GM23338 (cell line): ENCODE measurements at regions not wholly inside any gene's neighbourhood (a gene's known extent, or its start where the extent isn't known, plus 50 kb on each side); places are given as distances from the start of the nearest gene placed in this dataset.

Experiments
- ATAC-seq: fragments of 200-7000 bp; cut with Tn5 transposase; 3 replicates; pipeline ENCODE4 v1.9.1; 2020
- DNase-seq: peaks from one replicate; pipeline ENCODE4 v3.0.0-alpha.2; 2015; ENCODE audit warnings: low spot score
- H2AFZ ChIP-seq: fragments of 200-600 bp; sonication (generic); 2 replicates; pipeline ENCODE4 v1.8.0; 2016; ENCODE audit warnings: antibody characterized with exemption, mild to moderate bottlenecking, moderate library complexity
- H3F3A ChIP-seq: fragments of 200-600 bp; sonication (generic); replicated peaks from 2 replicates; pipeline ENCODE4 v1.8.0; 2017; ENCODE audit warnings: antibody characterized with exemption, mixed run types, low read depth
- H3K27ac ChIP-seq: fragments of 200-600 bp; sonication (generic); 2 replicates; pipeline ENCODE4 v1.6.1; 2016; ENCODE audit warnings: low read depth
- H3K27me3 ChIP-seq: fragments of 200-600 bp; sonication (generic); 2 replicates; pipeline ENCODE4 v1.8.0; 2016; ENCODE audit warnings: mild to moderate bottlenecking, mixed run types, moderate library complexity; ENCODE audit not compliant: insufficient read depth
- H3K36me3 ChIP-seq: fragments of 200-600 bp; sonication (generic); 2 replicates; pipeline ENCODE4 v1.8.0; 2016; ENCODE audit warnings: mild to moderate bottlenecking; ENCODE audit not compliant: insufficient read depth
- H3K4me1 ChIP-seq: fragments of 200-600 bp; sonication (generic); 2 replicates; pipeline ENCODE4 v1.8.0; 2016; ENCODE audit warnings: mild to moderate bottlenecking, moderate library complexity; ENCODE audit not compliant: insufficient read depth
- H3K4me2 ChIP-seq: fragments of 200-600 bp; sonication (generic); 2 replicates; pipeline ENCODE4 v1.7.1; 2017; ENCODE audit warnings: mixed run types
- H3K4me3 ChIP-seq: fragments of 200-600 bp; sonication (generic); 2 replicates; pipeline ENCODE4 v1.6.1; 2016; ENCODE audit warnings: mixed run types
- H3K79me2 ChIP-seq: fragments of 200-600 bp; sonication (generic); replicated peaks from 2 replicates; pipeline ENCODE4 v1.8.0; 2017; ENCODE audit warnings: mild to moderate bottlenecking; ENCODE audit not compliant: insufficient read depth
- H3K9me2 ChIP-seq: fragments of 200-600 bp; sonication (generic); 2 replicates; pipeline ENCODE4 v1.8.0; 2017; ENCODE audit not compliant: insufficient read depth
- H4K20me1 ChIP-seq: fragments of 200-600 bp; sonication (generic); replicated peaks from 2 replicates; pipeline ENCODE4 v1.8.0; 2017; ENCODE audit warnings: mild to moderate bottlenecking; ENCODE audit not compliant: insufficient read depth
- H3K27ac Mint-ChIP-seq: 2 replicates; pipeline ENCODE4 v1.8.0; 2020; ENCODE audit warnings: inconsistent platforms, mild to moderate bottlenecking, moderate library complexity, mixed read lengths
- H3K27me3 Mint-ChIP-seq: 3 replicates; pipeline ENCODE4 v1.8.0; 2022; ENCODE audit warnings: low read depth, mild to moderate bottlenecking, moderate library complexity, mixed read lengths, inconsistent platforms; ENCODE audit not compliant: insufficient read depth, poor library complexity
- H3K36me3 Mint-ChIP-seq: 3 replicates; pipeline ENCODE4 v1.8.0; 2021; ENCODE audit warnings: low read depth, mild to moderate bottlenecking, inconsistent platforms, moderate library complexity, mixed read lengths
- H3K4me1 Mint-ChIP-seq: 3 replicates; pipeline ENCODE4 v1.8.0; 2020; ENCODE audit warnings: mild to moderate bottlenecking, inconsistent platforms, mixed read lengths
- H3K4me3 Mint-ChIP-seq: 3 replicates; pipeline ENCODE4 v1.8.0; 2021; ENCODE audit warnings: moderate library complexity, mild to moderate bottlenecking, inconsistent platforms, mixed read lengths
- H3K9me3 Mint-ChIP-seq: 3 replicates; pipeline ENCODE4 v1.8.0; 2020; ENCODE audit warnings: moderate library complexity, mild to moderate bottlenecking, inconsistent platforms, mixed read lengths
- CREB1 ChIP-seq: fragments of 250-450 bp; sonication (Bioruptor Pico); IDR thresholded peaks from 2 replicates; pipeline ENCODE4 v1.5.0; 2020; ENCODE audit warnings: low read depth, mild to moderate bottlenecking, moderate library complexity
- EZH2 ChIP-seq: fragments of 200-600 bp; sonication (generic); IDR thresholded peaks from one replicate; pipeline ENCODE4 v1.8.0; 2017; ENCODE audit warnings: antibody characterized with exemption, mild to moderate bottlenecking, low read depth; ENCODE audit not compliant: unreplicated experiment
- EZH2phosphoT487 ChIP-seq: fragments of 200-600 bp; sonication (generic); IDR thresholded peaks from one replicate; pipeline ENCODE4 v1.8.1; 2018; ENCODE audit warnings: antibody characterized with exemption; ENCODE audit not compliant: unreplicated experiment
- JUNB ChIP-seq: IDR thresholded peaks from one replicate; pipeline ENCODE4 v1.6.1; 2016; ENCODE audit warnings: antibody characterized with exemption; ENCODE audit not compliant: unreplicated experiment
- NANOG ChIP-seq: IDR thresholded peaks from 2 replicates; pipeline ENCODE4 v1.6.1; 2016; ENCODE audit warnings: antibody characterized with exemption, borderline replicate concordance
- POLR2AphosphoS5 ChIP-seq: IDR thresholded peaks from 2 replicates; pipeline ENCODE4 v1.6.1; 2016; ENCODE audit warnings: antibody characterized with exemption, low read depth
- REST ChIP-seq: IDR thresholded peaks from one replicate; pipeline ENCODE4 v1.6.1; 2018; ENCODE audit warnings: antibody characterized with exemption; ENCODE audit not compliant: unreplicated experiment
- STAT1 ChIP-seq: IDR thresholded peaks from one replicate; pipeline ENCODE4 v1.6.1; 2016; ENCODE audit warnings: antibody characterized with exemption; ENCODE audit not compliant: unreplicated experiment
- ZNF114 ChIP-seq: fragments of 250-450 bp; sonication (Bioruptor Pico); IDR thresholded peaks from 2 replicates; pipeline ENCODE4 v1.5.0; 2020; ENCODE audit warnings: mild to moderate bottlenecking, moderate library complexity
- ZNF331 ChIP-seq: fragments of 250-450 bp; sonication (Bioruptor Pico); IDR thresholded peaks from 2 replicates; pipeline ENCODE4 v1.5.0; 2020; ENCODE audit warnings: low read depth, mild to moderate bottlenecking, moderate library complexity
- ZNF462 ChIP-seq: fragments of 250-450 bp; sonication (Bioruptor Pico); IDR thresholded peaks from 2 replicates; pipeline ENCODE4 v1.5.0; 2020; ENCODE audit warnings: mild to moderate bottlenecking, moderate library complexity

- TF ChIP-seq POLR2AphosphoS5 (no peak), ZNF331 (CRISPR knock-in tag) (no peak), STAT1 (no peak), EZH2 (no peak), JUNB (no peak), EZH2phosphoT487 (no peak)
Measured at GRCh38 chr1:69185378-69185777, 382.3 kb upstream of the LRRC7 start (continued).

- H3K36me3 ChIP-seq, result no peaks in the 10 kb centered on the region
- TF ChIP-seq ZNF462 (CRISPR knock-in tag) (no peak), NANOG (no peak), ZNF114 (CRISPR knock-in tag) (no peak), EZH2phosphoT487 (no peak), CREB1 (CRISPR knock-in tag) (no peak), REST (no peak), STAT1 (no peak)
- H3K27ac ChIP-seq, result no peak overlapping the region
- no peaks in the 10 kb centered on the region for H4K20me1 ChIP-seq
- no peak for ATAC-seq
- no peak overlapping the region for H3K4me3 ChIP-seq
- H3K27me3 ChIP-seq, result no peaks in the 10 kb centered on the region
- H2AFZ ChIP-seq, result no peak overlapping the region
- no peaks in the 10 kb centered on the region for H3K79me2 ChIP-seq
- H3F3A ChIP-seq, result no peaks in the 10 kb centered on the region
- Mint-ChIP-seq H3K9me3 (no peaks in the 10 kb centered on the region), H3K4me1 (no peaks in the 10 kb centered on the region), H3K27me3 (no peaks in the 10 kb centered on the region), H3K4me3 (no peak overlapping the region), H3K27ac (no peak overlapping the region), H3K36me3 (no peaks in the 10 kb centered on the region)
- no peak overlapping the region for H3K4me2 ChIP-seq
- H3K9me2 ChIP-seq, result peaks cover 7% of the 10 kb centered on the region
- DNase-seq, result no peak
- no peaks in the 10 kb centered on the region for H3K4me1 ChIP-seq
Measured at GRCh38 chr1:69191335-69191734, 376.4 kb upstream of the LRRC7 start.
